NB4 (cell line): ENCODE measurements at regions not wholly inside any gene's neighbourhood (a gene's known extent, or its start where the extent isn't known, plus 50 kb on each side); places are given as distances from the start of the nearest gene placed in this dataset.

Source experiments
- DNase-seq: peaks from one replicate; pipeline ENCODE4 v3.0.0; 2010; ENCODE audit warnings: low read depth
- H3K4me3 ChIP-seq: one replicate; pipeline ENCODE4 v1.5.1; 2011; ENCODE audit warnings: mild to moderate bottlenecking, low read depth, low read length, moderate library complexity
- CTCF ChIP-seq: IDR thresholded peaks from one replicate; pipeline ENCODE4 v1.5.1; 2012; ENCODE audit warnings: low read depth, low read length
- MYC ChIP-seq: IDR thresholded peaks from 2 replicates; pipeline ENCODE4 v1.6.1; 2011; ENCODE audit warnings: low read depth, low read length
- POLR2A ChIP-seq: IDR thresholded peaks from 2 replicates; pipeline ENCODE4 v1.6.1; 2011; ENCODE audit warnings: mild to moderate bottlenecking; ENCODE audit not compliant: insufficient read length; ENCODE audit errors: extremely low read depth
- TF ChIP-seq, protein P1 (sequence below): IDR thresholded peaks from 2 replicates; pipeline ENCODE4 v1.6.1; 2011; ENCODE audit warnings: low read depth, low read length

- H3K4me3 ChIP-seq = no peak overlapping the region
- TF ChIP-seq, protein P1, sequence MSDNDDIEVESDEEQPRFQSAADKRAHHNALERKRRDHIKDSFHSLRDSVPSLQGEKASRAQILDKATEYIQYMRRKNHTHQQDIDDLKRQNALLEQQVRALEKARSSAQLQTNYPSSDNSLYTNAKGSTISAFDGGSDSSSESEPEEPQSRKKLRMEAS = no peak
- TF ChIP-seq CTCF (no peak), MYC (no peak), POLR2A (no peak)
- DNase-seq = no peak
These were observed 282.4 kb upstream of the CHAC2 start for GRCh38 chr2:53485021-53485728.

GRCh38 chr2:53484531-53484930, 283.1 kb upstream of the CHAC2 start:
- H3K4me3 ChIP-seq = no peak overlapping the region
- TF ChIP-seq MYC (no peak), CTCF (no peak), POLR2A (no peak)
- TF ChIP-seq, protein P1 = no peak
- DNase-seq = no peak

DNA sequence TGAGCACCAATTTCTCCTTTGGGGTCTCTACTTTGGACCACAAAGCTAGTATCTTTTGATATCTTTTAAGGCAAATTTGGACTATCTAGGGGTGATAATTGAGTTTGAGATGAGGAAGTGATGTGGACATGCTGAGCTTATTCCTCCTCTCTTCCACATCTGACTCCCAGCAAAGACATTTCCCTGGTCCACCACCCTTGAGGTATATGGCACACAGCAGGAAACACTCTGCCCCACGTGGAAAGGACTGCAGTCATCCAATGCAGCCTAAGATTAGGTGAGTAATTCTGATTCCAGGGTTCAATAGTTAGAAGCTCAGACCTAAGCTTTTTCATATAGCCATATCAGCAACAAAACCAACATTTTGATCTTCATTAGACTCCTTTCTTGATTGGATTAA, 290.1 kb upstream of the CHAC2 start:
- H3K4me3 ChIP-seq = no peak overlapping the region
- DNase-seq = no peak
- TF ChIP-seq, protein P1 = no peak
- no peak for TF ChIP-seq POLR2A
- TF ChIP-seq CTCF = no peak
- no peak for TF ChIP-seq MYC

DNA sequence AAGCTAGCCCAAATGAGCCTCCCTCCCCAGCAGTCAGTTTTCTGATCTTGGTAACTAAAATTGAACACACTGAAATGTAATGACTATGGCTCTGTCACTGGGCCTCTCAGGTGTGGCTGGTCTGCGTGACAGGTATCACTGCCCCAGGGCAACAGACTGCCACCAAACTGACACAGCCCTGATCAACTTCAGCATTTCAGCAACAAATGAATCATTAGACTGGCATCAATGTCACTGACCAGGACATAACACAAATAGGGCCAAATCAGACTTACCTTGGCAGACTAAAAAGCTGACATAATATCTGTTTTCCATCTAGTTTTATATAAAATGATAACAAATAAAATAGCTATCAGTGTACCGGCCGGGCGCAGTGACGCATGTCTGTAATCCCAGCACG, 290.8 kb upstream of the CHAC2 start:
- TF ChIP-seq, protein P1 = no peak
- TF ChIP-seq MYC = no peak
- TF ChIP-seq POLR2A = no peak
- TF ChIP-seq CTCF = no peak
- DNase-seq = no peak
- H3K4me3 ChIP-seq = no peak overlapping the region

DNA sequence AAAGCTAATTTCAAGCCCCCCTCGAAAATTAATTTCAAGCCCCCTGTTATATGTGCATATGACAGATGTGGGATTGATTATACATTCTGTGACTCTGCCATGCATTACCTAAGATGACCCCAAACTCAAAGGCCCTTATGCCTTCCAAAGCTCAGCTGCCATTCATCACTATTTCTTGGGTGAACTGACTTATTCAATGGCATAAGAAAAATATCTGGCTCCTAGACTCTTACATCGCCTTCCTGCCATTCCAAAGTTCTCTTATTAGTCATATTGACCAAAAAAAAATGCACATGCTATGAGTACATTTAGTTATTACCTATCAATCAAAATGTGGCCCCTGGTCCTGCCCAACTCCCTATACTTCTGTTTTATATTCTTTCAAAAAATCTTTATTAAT, 291.8 kb upstream of the CHAC2 start:
- DNase-seq = no peak
- no peak for TF ChIP-seq CTCF
- TF ChIP-seq MYC = no peak
- TF ChIP-seq, protein P1 = no peak
- TF ChIP-seq POLR2A = no peak
- H3K4me3 ChIP-seq = no peak overlapping the region
